AG09309 (cell line): ENCODE measurements at regions not wholly inside any gene's neighbourhood (a gene's known extent, or its start where the extent isn't known, plus 50 kb on each side); places are given as distances from the start of the nearest gene placed in this dataset.

Experiments
- DNase-seq: peaks from one replicate; pipeline ENCODE4 v3.0.0-alpha.2; 2010; ENCODE audit warnings: low read depth
- H3K4me3 ChIP-seq: 2 replicates; pipeline ENCODE4 v1.5.1; 2011; ENCODE audit warnings: mild to moderate bottlenecking, low read depth, low read length, moderate library complexity; ENCODE audit not compliant: control insufficient read depth
- TF ChIP-seq, protein P1 (sequence below): IDR thresholded peaks from 2 replicates; pipeline ENCODE4 v1.5.1; 2011; ENCODE audit warnings: mild to moderate bottlenecking, low read depth, low read length, inconsistent platforms; ENCODE audit not compliant: insufficient read depth, control insufficient read depth; ENCODE audit errors: missing control alignments

DNA sequence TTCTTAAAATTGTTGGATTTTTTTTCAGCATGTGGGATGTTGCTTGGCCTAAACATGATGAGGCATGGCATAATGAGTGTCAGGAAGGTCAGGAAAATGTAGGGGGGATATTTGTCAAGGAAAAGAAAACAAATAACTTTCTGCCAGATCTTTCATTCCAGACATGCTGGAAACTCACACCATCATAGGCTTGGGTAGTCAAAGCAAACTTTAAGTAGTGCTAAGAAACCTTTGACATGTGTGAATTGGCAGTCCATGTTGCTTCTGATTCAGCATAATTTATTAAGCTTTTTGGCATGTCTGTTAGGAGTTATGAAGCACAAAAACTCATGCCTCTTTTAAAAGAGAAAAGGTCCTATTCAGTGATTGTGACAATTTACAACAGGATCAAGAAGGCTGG lies 61.3 kb upstream of the MTAP start:
- no peak overlapping the region for H3K4me3 ChIP-seq
- TF ChIP-seq, protein P1, sequence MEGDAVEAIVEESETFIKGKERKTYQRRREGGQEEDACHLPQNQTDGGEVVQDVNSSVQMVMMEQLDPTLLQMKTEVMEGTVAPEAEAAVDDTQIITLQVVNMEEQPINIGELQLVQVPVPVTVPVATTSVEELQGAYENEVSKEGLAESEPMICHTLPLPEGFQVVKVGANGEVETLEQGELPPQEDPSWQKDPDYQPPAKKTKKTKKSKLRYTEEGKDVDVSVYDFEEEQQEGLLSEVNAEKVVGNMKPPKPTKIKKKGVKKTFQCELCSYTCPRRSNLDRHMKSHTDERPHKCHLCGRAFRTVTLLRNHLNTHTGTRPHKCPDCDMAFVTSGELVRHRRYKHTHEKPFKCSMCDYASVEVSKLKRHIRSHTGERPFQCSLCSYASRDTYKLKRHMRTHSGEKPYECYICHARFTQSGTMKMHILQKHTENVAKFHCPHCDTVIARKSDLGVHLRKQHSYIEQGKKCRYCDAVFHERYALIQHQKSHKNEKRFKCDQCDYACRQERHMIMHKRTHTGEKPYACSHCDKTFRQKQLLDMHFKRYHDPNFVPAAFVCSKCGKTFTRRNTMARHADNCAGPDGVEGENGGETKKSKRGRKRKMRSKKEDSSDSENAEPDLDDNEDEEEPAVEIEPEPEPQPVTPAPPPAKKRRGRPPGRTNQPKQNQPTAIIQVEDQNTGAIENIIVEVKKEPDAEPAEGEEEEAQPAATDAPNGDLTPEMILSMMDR = no peak
- no peak for DNase-seq

DNA sequence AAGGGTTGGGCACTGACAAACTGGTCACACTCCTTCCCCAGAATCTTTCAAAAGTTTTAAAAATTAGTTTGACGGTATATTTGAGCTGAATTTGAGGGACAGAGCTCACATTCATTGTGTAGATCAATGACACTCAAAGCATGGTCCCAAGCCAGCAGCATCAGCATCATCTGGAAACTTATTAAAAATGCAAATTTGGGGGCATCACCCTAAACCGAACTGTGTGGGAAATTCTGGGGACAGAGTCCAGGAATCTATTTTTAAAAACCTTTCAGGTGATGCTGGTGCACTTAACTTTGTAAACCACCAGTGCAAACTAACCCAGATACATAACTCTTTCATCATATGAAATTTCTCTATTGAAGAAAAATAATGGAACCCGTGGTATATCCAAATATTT lies 58.1 kb upstream of the MTAP start:
- H3K4me3 ChIP-seq = no peak overlapping the region
- no peak for DNase-seq
- TF ChIP-seq, protein P1 = no peak

DNA sequence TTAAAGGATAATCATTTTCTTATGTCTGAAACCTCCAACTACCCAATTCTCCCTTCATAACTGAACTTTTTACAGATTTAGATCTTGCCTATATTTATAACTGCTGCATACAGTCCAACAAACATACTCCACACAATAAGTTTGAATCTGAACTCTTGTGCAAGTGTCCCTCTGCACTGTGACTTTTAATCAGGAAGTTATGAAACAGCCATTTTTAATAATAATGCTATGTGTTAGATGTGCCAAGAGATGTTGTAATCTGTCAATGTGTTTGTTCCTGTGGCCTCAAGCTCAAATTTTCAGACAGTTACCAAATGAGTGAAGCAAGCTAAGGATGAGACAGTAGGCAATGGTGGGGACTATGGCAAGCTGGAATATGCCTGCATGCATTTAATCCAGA lies 57.6 kb upstream of the MTAP start:
- H3K4me3 ChIP-seq = no peak overlapping the region
- TF ChIP-seq, protein P1 = no peak
- DNase-seq = peak; percentile 46

DNA sequence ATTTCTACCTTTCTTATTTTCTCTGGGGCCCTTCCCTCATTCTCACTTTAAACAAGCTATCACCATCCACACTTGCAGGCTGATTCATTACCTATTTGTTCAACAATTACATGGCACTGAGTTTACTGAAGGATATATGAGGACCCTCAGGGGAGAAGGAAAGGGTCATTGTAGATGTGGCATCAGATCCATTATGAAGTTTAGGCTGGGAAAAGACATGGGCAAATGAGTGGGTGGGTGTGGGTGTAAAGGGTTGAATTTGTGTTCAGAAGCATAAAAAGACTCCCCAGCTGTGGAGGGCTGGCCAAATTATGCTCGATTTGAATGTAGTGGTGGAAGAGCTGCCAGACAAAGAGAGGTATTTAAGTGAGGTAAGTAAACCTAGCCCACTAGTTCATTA lies 55.9 kb upstream of the MTAP start:
- TF ChIP-seq, protein P1 = no peak
- DNase-seq = no peak
- H3K4me3 ChIP-seq = no peak overlapping the region

DNA sequence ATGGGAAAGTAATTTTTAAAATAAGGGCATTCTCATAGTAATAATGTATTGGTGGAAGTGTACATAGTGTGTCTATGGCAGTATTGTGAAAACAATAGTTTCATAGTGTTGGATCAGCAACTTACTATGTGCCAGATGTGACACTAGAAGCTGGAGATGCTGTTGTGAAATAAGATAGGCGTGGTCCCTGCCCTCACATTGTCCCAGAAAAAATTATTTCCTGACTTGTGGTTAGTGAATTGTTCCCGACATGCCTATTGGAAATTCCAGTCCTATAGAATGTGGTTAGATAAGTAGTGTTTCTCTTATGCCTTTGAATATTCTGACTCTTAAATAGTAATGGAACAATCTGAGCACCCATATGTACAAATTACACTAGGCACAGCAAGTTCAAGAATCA lies 55.3 kb upstream of the MTAP start:
- no peak for DNase-seq
- TF ChIP-seq, protein P1 = no peak
- no peak overlapping the region for H3K4me3 ChIP-seq

DNA sequence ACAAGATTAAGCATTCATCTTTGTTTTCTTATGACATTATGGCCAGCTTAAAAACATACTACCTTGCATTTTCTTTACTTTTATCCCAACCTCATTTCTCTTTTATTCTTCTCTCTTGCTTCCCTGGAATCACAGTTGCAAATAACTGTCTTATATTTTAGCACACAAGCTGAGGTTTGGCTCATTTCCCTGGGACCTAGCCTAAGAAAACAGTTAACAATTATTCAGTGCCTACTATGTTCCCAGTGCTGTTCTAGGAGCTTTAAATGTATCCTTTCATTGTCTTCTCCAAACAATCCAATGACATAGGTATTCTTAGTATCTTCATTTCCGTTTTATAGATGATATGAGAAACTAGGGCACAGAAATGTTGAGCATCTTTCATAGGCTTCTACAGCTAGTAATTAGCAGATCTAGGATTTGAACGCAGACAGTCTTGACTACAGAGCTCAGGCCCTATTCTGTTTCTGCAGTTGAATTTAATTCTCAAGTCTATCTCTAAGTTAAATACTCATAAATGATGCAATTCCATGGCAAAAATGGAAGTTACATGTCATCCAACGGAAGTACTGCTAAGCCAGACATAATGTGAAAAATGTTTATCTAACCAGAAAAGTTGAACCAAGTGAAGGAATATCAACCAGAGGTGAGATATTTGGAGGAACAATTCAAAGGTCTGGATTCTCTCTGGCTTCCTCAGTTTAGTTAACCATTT lies 52.3 kb upstream of the MTAP start:
- H3K4me3 ChIP-seq = no peak overlapping the region
- TF ChIP-seq, protein P1 = no peak
- DNase-seq = no peak
